ENCODE measurements at regions not wholly inside any gene's neighbourhood (a gene's known extent, or its start where the extent isn't known, plus 50 kb on each side); places are given as distances from the start of the nearest gene placed in this dataset.

DNA sequence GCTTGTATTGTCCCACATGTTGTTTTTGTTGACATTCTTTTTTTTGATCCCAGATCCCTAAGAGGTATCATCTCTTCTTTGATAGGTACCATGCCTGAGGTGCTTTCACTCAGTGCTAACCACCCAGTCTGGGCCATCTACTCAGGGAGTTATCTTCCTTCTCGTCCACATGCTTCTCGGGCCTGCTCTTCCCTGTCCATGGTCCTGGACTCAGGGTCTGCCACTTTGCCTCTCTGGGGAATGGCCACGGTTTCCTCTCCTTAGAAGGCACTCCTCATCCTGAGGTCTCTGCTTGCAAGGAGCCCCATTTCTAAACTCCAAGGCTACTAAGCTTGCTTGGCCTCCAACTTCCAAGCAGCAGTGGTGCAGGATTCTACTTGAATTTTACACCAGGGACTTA lies 227.0 kb upstream of the NCAM1 start:
- Histone ChIP-seq H3K9me3 (replicated peaks in 1 of 2; ENCODE audit: control insufficient read depth in 1 of 2, insufficient read depth in 1 of 2, low read length in 2 of 2) (no peaks in the 10 kb centered on the region), H3K9ac (ENCODE audit: insufficient read depth, low read length, poor library complexity, severe bottlenecking) (no peak overlapping the region), H2AFZ (ENCODE audit: insufficient read depth, low read depth, low read length, poor library complexity, severe bottlenecking) (no peak overlapping the region), H3K4me3 (replicated peaks in 1 of 3; ENCODE audit: low read depth in 2 of 3, low read length in 3 of 3) (no peak overlapping the region), H4K20me1 (ENCODE audit: insufficient read depth, low read length) (no peaks in the 10 kb centered on the region), H3K27ac (ENCODE audit: low read depth in 1 of 2, low read length in 2 of 2) (no peak overlapping the region), H3K27me3 (ENCODE audit: control insufficient read depth in 2 of 2, insufficient read depth in 2 of 2, low read length in 2 of 2) (no peaks in the 10 kb centered on the region), H3K36me3 (replicated peaks in 1 of 2; ENCODE audit: control insufficient read depth in 1 of 2, insufficient read depth in 2 of 2, low read length in 2 of 2) (no peaks in the 10 kb centered on the region), H3K79me2 (ENCODE audit: insufficient read depth, low read length) (no peaks in the 10 kb centered on the region), H3K4me1 (ENCODE audit: control insufficient read depth in 1 of 2, insufficient read depth in 2 of 2, low read length in 2 of 2) (no peaks in the 10 kb centered on the region), H3K4me2 (replicated peaks; ENCODE audit: extremely low read depth, low read length, poor library complexity, severe bottlenecking) (no peak overlapping the region)
- intact Hi-C loops (cut with micrococcal nuclease) = no loop called here
- Mint-ChIP-seq H3K9me3 (peaks cover 0 to 3% (median 0%) of the 10 kb centered on the region in 7 donors), H3K27ac (peak overlapping the region in 1 of 7 donors; percentile 20), H3K4me1 (no peaks in the 10 kb centered on the region), H3K36me3 (no peaks in the 10 kb centered on the region), H3K27me3 (ENCODE audit: low read depth in 3 of 3) (peaks cover 0 to 3% (median 3%) of the 10 kb centered on the region in 3 donors), H3K4me3 (no peak overlapping the region)
- DNase-seq = no peak
- TF ChIP-seq, protein P1, sequence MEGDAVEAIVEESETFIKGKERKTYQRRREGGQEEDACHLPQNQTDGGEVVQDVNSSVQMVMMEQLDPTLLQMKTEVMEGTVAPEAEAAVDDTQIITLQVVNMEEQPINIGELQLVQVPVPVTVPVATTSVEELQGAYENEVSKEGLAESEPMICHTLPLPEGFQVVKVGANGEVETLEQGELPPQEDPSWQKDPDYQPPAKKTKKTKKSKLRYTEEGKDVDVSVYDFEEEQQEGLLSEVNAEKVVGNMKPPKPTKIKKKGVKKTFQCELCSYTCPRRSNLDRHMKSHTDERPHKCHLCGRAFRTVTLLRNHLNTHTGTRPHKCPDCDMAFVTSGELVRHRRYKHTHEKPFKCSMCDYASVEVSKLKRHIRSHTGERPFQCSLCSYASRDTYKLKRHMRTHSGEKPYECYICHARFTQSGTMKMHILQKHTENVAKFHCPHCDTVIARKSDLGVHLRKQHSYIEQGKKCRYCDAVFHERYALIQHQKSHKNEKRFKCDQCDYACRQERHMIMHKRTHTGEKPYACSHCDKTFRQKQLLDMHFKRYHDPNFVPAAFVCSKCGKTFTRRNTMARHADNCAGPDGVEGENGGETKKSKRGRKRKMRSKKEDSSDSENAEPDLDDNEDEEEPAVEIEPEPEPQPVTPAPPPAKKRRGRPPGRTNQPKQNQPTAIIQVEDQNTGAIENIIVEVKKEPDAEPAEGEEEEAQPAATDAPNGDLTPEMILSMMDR (IDR thresholded peaks at IDR 0.05) = no peak
- 16% methylated on average over 3 of the region's 3 CpGs for WGBS (ENCODE audit: insufficient coverage)

DNA sequence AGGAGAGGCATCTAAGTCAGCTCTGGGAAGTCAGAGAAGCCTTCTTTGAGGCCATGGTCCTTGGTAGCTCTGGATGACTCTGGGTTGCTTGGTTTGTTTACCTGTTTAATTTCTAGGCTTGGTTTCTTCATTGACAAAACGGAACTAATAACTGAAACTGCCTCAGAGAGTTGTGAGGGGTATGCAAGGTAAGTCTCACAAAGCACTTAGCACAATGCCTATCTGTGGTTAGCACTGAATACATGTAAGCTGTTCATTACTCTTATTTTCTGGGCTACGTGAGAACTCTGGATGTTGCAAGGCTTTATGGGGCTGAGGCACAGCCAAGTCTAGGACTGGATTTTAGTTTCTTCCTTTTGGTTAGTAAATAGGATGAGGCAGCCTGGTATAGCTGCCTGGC lies 225.8 kb upstream of the NCAM1 start:
- H3K36me3 Mint-ChIP-seq = no peaks in the 10 kb centered on the region
- 89% methylated on average over 1 of the region's 2 CpGs for WGBS (ENCODE audit: insufficient coverage)

More for the DNA sequence above, 225.8 kb upstream of the NCAM1 start:
- Histone ChIP-seq H3K4me3 (replicated peaks in 1 of 3; ENCODE audit: low read depth in 2 of 3, low read length in 3 of 3) (no peak overlapping the region), H3K4me1 (ENCODE audit: control insufficient read depth in 1 of 2, insufficient read depth in 2 of 2, low read length in 2 of 2) (no peaks in the 10 kb centered on the region), H3K27ac (ENCODE audit: low read depth in 1 of 2, low read length in 2 of 2) (no peak overlapping the region), H3K36me3 (replicated peaks in 1 of 2; ENCODE audit: control insufficient read depth in 1 of 2, insufficient read depth in 2 of 2, low read length in 2 of 2) (no peaks in the 10 kb centered on the region), H3K9ac (ENCODE audit: insufficient read depth, low read length, poor library complexity, severe bottlenecking) (no peak overlapping the region), H3K27me3 (ENCODE audit: control insufficient read depth in 2 of 2, insufficient read depth in 2 of 2, low read length in 2 of 2) (no peaks in the 10 kb centered on the region), H2AFZ (ENCODE audit: insufficient read depth, low read depth, low read length, poor library complexity, severe bottlenecking) (no peak overlapping the region), H3K4me2 (replicated peaks; ENCODE audit: extremely low read depth, low read length, poor library complexity, severe bottlenecking) (no peak overlapping the region), H3K79me2 (ENCODE audit: insufficient read depth, low read length) (no peaks in the 10 kb centered on the region), H4K20me1 (ENCODE audit: insufficient read depth, low read length) (no peaks in the 10 kb centered on the region), H3K9me3 (replicated peaks in 1 of 2; ENCODE audit: control insufficient read depth in 1 of 2, insufficient read depth in 1 of 2, low read length in 2 of 2) (no peaks in the 10 kb centered on the region)
- Mint-ChIP-seq H3K4me1 (no peaks in the 10 kb centered on the region), H3K27ac (no peak overlapping the region), H3K27me3 (ENCODE audit: low read depth in 3 of 3) (peaks cover 0 to 5% (median 3%) of the 10 kb centered on the region in 3 donors), H3K4me3 (no peak overlapping the region), H3K9me3 (peaks cover 0 to 3% (median 0%) of the 10 kb centered on the region in 7 donors)
- intact Hi-C loops (cut with micrococcal nuclease) = no loop called here
- no peak for DNase-seq
- TF ChIP-seq, protein P1 (IDR thresholded peaks at IDR 0.05) = no peak
